Breast epithelium (tissue), 4 donors: ENCODE measurements at regions not wholly inside any gene's neighbourhood (a gene's known extent, or its start where the extent isn't known, plus 50 kb on each side); places are given as distances from the start of the nearest gene placed in this dataset.

Source experiments
- DNase-seq, 2 donors: peaks; one replicate each; pipeline ENCODE4 v3.0.0-alpha.2; 2019; ENCODE audit warnings: low spot score in 2 of 2
- H3K27ac ChIP-seq, 2 donors: fragments of 200-600 bp; sonication (generic) in 1 of 2; one replicate each; pipeline ENCODE4 v1.5.1; 2016 to 2019; ENCODE audit warnings: mild to moderate bottlenecking in 1 of 2
- H3K27me3 ChIP-seq, 2 donors: fragments of 200-600 bp; sonication (generic) in 1 of 2; one replicate each; pipeline versions ENCODE4 v1.5.1 to v1.6.0; 2017 to 2019; ENCODE audit warnings: control low read depth in 1 of 2, mild to moderate bottlenecking in 1 of 2
- H3K36me3 ChIP-seq: fragments of 200-600 bp; one replicate; pipeline ENCODE4 v1.5.1; 2019
- H3K4me1 ChIP-seq, 2 donors: fragments of 200-600 bp; sonication (generic); one replicate each; pipeline ENCODE4 v1.5.1; 2016 to 2019; ENCODE audit warnings: control low read depth in 1 of 2
- H3K4me3 ChIP-seq, 3 donors: fragments of 200-600 bp; sonication (generic); 1 replicate in 2 of 3; 2 replicates in 1 of 3; pipeline ENCODE4 v1.5.1; 2016 to 2019; ENCODE audit warnings: mild to moderate bottlenecking in 3 of 3, moderate library complexity in 2 of 3
- H3K9me3 ChIP-seq, 2 donors: fragments of 200-600 bp; sonication (generic) in 1 of 2; one replicate each; pipeline ENCODE4 v1.5.1; 2016 to 2019; ENCODE audit warnings: control low read depth in 1 of 2
- CTCF ChIP-seq, 3 donors: fragments of 450-650 bp; IDR thresholded peaks; one replicate each; pipeline ENCODE4 v1.5.1; 2016 to 2017; ENCODE audit warnings: antibody characterized with exemption in 3 of 3, mild to moderate bottlenecking in 3 of 3, moderate library complexity in 3 of 3
- POLR2A ChIP-seq: fragments of 450-650 bp; IDR thresholded peaks from one replicate; pipeline ENCODE4 v1.6.1; 2016; ENCODE audit warnings: antibody characterized with exemption, mild to moderate bottlenecking, moderate library complexity
- POLR2AphosphoS5 ChIP-seq, 3 donors: sonication (generic); formaldehyde crosslinking; IDR thresholded peaks; one replicate each; pipeline ENCODE4 v1.6.1; 2017; ENCODE audit warnings: antibody characterized with exemption in 3 of 3
- intact Hi-C: fragments of 100-400 bp; cut with DNase I; formaldehyde crosslinking; loops from one replicate; pipeline ENCODE4 v1.15.1; 2023; ENCODE audit warnings: low total_unique reads

DNA sequence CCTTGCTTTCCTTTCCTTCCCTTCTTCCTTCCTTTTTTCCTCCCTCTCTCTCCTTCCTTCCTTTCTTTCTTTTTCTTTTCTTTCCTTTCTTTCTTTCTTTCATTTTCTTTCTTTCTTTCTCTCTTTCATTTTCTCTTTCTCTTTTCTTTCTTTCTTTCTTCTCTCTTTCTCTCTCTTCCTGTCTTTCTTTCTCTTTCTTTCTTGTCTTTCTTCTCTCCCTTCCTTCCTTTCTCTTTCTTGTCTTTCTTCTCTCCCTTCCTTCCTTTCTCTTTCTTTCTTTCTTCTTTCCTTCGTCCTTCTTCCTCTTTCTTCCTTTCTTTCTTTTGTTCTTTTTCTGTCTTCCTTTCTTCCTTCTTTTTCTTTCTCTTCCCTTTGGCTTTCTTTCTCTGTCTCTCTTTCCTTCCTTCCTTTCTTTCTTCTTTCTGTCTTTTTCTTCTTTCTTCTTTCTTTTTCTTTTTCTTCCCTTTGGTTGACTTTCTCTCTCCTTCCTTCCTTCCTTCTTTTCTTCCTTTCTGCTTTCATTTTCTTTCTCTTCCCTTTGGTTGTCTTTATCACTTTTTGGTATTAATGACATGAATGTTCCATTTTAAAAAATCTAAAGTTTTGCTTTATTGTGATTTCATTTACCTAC, 496.4 kb upstream of the CBLB start:
- H3K4me3 ChIP-seq: no peak overlapping the region
- no peaks in the 10 kb centered on the region for H3K36me3 ChIP-seq
- H3K27ac ChIP-seq: no peak overlapping the region
- H3K4me1 ChIP-seq: no peaks in the 10 kb centered on the region
- H3K27me3 ChIP-seq: no peaks in the 10 kb centered on the region
- intact Hi-C loops: no loop called here
- peaks cover 0 to 3% of the 10 kb centered on the region in 2 donors for H3K9me3 ChIP-seq
- no peak for DNase-seq
- no peak for TF ChIP-seq POLR2AphosphoS5 (IDR thresholded peaks at IDR 0.05)
- TF ChIP-seq POLR2A: no peak
- no peak for TF ChIP-seq CTCF (IDR thresholded peaks at IDR 0.05)

DNA sequence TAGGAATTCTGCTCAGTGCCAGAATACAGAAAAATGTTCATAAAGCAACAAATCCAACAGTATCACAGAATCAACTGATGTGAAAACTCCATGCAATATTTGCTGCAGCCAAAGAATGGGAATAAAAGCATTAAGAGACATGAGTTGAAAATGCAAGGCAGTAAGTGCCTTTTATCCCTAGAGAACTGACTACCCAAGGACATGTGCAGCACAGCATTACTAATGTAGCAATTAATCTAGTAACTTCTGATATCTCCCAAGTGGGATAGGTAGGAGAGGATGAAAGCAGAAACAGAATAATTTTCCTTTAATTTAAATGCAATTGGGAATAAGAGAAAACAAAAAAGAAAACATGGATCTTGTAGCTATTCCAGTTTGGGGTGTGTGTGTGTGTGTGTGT, 497.5 kb upstream of the CBLB start:
- Histone ChIP-seq H3K4me1 (no peaks in the 10 kb centered on the region), H3K27me3 (no peaks in the 10 kb centered on the region), H3K27ac (no peak overlapping the region), H3K36me3 (no peaks in the 10 kb centered on the region), H3K4me3 (no peak overlapping the region), H3K9me3 (no peaks in the 10 kb centered on the region)
- TF ChIP-seq CTCF (IDR thresholded peaks at IDR 0.05) (no peak), POLR2A (no peak), POLR2AphosphoS5 (IDR thresholded peaks at IDR 0.05) (no peak)
- no peak for DNase-seq
- intact Hi-C loops: no loop called here

DNA sequence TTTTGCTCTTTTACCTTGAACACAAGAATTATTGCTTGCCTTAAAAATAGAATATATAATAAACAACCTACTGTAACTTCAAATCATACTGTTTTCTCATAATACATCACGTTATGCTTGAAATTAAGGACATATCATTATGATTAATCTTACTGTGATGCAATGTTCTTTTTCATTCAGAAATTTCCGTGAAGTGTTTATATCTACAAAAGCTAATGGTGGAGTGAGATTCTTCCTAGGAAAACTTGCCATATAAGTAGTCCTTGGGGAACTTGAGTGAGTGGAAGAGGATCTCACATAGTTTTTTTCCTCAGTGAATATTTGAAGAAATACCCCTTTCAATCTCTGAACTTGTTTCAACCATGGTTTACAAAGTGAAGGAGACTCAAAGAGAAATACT, 498.7 kb upstream of the CBLB start:
- no peak for DNase-seq
- TF ChIP-seq POLR2A (no peak), CTCF (IDR thresholded peaks at IDR 0.05) (no peak), POLR2AphosphoS5 (IDR thresholded peaks at IDR 0.05) (no peak)
- Histone ChIP-seq H3K9me3 (no peaks in the 10 kb centered on the region), H3K4me1 (no peaks in the 10 kb centered on the region), H3K36me3 (no peaks in the 10 kb centered on the region), H3K4me3 (no peak overlapping the region), H3K27ac (no peak overlapping the region), H3K27me3 (no peaks in the 10 kb centered on the region)
- intact Hi-C loops: no loop called here

DNA sequence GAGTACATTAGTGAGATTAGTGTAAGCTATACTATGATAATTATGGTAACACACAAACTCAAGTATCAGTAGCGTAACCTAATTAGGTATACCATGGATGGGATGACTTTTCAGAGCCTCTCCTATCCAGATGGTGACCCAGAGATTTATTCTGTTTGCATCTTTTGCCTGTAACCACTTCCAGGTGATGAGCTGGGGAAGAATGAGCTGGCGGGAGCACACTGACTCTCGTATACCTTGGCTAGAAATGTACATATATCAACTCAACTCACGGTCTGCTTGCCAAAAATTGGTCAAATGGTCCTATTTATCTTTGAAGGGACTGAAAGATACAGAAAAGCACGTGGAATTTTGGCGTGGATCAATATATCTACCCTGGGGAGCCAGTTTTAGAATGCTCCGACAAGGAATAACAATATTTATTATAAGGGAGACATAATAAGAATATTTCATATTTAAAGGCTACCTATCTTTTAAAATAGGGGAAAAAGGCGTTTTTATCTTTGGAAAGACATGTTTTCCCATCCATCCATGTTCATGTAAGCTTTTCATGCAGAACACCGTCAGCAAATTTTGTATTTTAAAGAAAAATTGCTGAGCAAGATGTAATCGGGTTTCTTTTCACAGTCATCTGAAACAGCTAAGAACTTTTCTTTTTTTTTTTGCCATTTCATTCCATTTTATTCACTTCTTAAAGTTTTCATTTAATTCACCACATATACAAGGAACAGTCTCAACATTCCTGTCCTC, 502.6 kb upstream of the CBLB start:
- Histone ChIP-seq H3K4me1 (no peaks in the 10 kb centered on the region), H3K4me3 (no peak overlapping the region), H3K36me3 (no peaks in the 10 kb centered on the region), H3K9me3 (no peaks in the 10 kb centered on the region), H3K27ac (no peak overlapping the region), H3K27me3 (no peaks in the 10 kb centered on the region)
- TF ChIP-seq POLR2A: no peak
- TF ChIP-seq POLR2AphosphoS5 (IDR thresholded peaks at IDR 0.05): no peak
- intact Hi-C loops: loop anchor here (10.0 kb wide), 1 partner anchor 1207 kb away; no protein-coding TSS in a partner anchor
- DNase-seq: no peak

GRCh38 chr3:106371971-106372805, 503.4 kb upstream of the CBLB start:
- H3K4me1 ChIP-seq: no peaks in the 10 kb centered on the region
- DNase-seq: no peak
- H3K9me3 ChIP-seq: no peaks in the 10 kb centered on the region

More at GRCh38 chr3:106371971-106372805, 503.4 kb upstream of the CBLB start:
- Histone ChIP-seq H3K36me3 (no peaks in the 10 kb centered on the region), H3K27me3 (no peaks in the 10 kb centered on the region), H3K4me3 (no peak overlapping the region), H3K27ac (no peak overlapping the region)
- TF ChIP-seq CTCF (IDR thresholded peaks at IDR 0.05) (no peak), POLR2A (no peak), POLR2AphosphoS5 (IDR thresholded peaks at IDR 0.05) (no peak)
- intact Hi-C loops: loop anchor here (10.0 kb wide), 1 partner anchor 1207 kb away; no protein-coding TSS in a partner anchor
